Esophagus (tissue), 2 donors: ENCODE measurements at regions not wholly inside any gene's neighbourhood (a gene's known extent, or its start where the extent isn't known, plus 50 kb on each side); places are given as distances from the start of the nearest gene placed in this dataset.
"Not testable (repeated sequence)": the region's sequence is repeated elsewhere in the genome, so short reads cannot be mapped to it uniquely, and the experiment has no call there.

Source experiments
- H3K27ac ChIP-seq, 2 donors: one replicate each; pipeline ENCODE4 v1.5.1; 2013; ENCODE audit warnings: low read depth in 2 of 2, mild to moderate bottlenecking in 2 of 2, inconsistent platforms in 1 of 2, low read length in 1 of 2, moderate library complexity in 1 of 2
- H3K27me3 ChIP-seq, 2 donors: one replicate each; pipeline ENCODE4 v1.6.1; 2013; ENCODE audit warnings: low read length in 2 of 2, control low read depth in 1 of 2, mild to moderate bottlenecking in 1 of 2; ENCODE audit not compliant: insufficient read depth in 2 of 2, control insufficient read depth in 1 of 2
- H3K36me3 ChIP-seq, 2 donors: one replicate each; pipeline ENCODE4 v1.6.1; 2013; ENCODE audit warnings: low read length in 1 of 2; ENCODE audit not compliant: control insufficient read depth in 2 of 2, insufficient read depth in 2 of 2
- H3K4me1 ChIP-seq, 2 donors: one replicate each; pipeline ENCODE4 v1.6.1; 2013; ENCODE audit warnings: low read length in 1 of 2; ENCODE audit not compliant: control insufficient read depth in 2 of 2, insufficient read depth in 2 of 2
- H3K4me3 ChIP-seq, 2 donors: one replicate each; pipeline ENCODE4 v1.5.1; 2013; ENCODE audit warnings: low read length in 2 of 2, mild to moderate bottlenecking in 2 of 2, low read depth in 1 of 2, moderate library complexity in 1 of 2
- H3K9me3 ChIP-seq, 2 donors: one replicate each; pipeline ENCODE4 v1.6.1; 2013; ENCODE audit warnings: mild to moderate bottlenecking in 2 of 2, low read depth in 1 of 2, low read length in 1 of 2, moderate library complexity in 1 of 2; ENCODE audit not compliant: control insufficient read depth in 2 of 2, insufficient read depth in 1 of 2
- WGBS, 2 donors: extraction: QIAGEN DNeasy Blood & Tissue Kit; methylation state at CpG; one replicate each; pipeline ENCODE4 v1.1.7; 2013; 5-methylcytosine and 5-hydroxymethylcytosine counted together
- donor health status: healthy with polysubstance abuse.
- donor health status: Bipolar disorder and iron deficiency.

DNA sequence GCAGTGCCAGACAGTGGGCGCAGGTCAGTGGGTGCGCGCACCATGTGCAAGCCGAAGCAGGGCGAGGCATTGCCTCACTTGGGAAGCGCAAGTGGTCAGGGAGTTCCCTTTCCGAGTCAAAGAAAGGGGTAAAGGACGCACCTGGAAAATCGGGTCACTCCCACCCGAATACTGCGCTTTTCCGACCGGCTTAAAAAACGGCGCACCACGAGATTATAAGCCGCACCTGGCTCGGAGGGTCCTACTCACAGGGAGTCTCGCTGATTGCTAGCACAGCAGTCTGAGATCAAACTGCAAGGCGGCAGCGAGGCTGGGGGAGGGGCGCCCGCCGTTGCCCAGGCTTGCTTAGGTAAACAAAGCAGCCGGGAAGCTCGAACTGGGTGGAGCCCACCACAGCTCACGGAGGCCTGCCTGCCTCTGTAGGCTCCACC is 77.9 kb downstream of the NR4A2 start:
- WGBS, 2 donors = 61 to 63% methylated on average over 19 to 27 of the region's 27 CpGs
- Histone ChIP-seq H3K27ac (peak overlapping the region in 1 of 2 donors; percentile 13), H3K4me3 (peak overlapping the region in 1 of 2 donors; percentile 31)
- not testable (repeated sequence) for H3K4me1 ChIP-seq, H3K27me3 ChIP-seq, H3K9me3 ChIP-seq, H3K36me3 ChIP-seq

DNA sequence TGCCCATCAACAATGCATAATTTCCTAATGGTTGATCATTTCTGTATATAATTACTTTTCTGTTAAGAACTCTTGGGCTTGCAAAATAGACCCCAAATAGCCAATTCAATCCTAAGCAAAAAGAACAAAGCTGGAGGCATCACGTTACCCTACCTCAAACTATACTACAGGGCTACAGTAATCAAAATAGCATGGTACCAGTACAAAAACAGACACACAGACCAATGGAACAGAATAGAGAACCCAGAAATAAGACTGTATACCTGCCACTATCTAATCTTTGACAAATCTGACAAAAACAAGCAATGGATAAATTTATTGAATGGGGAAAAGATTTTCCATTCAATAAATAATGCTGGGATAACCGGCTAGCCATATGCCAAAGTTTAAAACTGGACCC is 78.8 kb downstream of the NR4A2 start:
- peak overlapping the region in 1 of 2 donors; percentile 31 for H3K4me3 ChIP-seq
- H3K27ac ChIP-seq = no peak overlapping the region
- no peaks in the 10 kb centered on the region for H3K27me3 ChIP-seq
- 80 to 85% methylated on average over 2 of the region's 2 CpGs for WGBS, 2 donors
- H3K9me3 ChIP-seq = no peaks in the 10 kb centered on the region
- H3K4me1 ChIP-seq = no peaks in the 10 kb centered on the region
- H3K36me3 ChIP-seq = no peaks in the 10 kb centered on the region

DNA sequence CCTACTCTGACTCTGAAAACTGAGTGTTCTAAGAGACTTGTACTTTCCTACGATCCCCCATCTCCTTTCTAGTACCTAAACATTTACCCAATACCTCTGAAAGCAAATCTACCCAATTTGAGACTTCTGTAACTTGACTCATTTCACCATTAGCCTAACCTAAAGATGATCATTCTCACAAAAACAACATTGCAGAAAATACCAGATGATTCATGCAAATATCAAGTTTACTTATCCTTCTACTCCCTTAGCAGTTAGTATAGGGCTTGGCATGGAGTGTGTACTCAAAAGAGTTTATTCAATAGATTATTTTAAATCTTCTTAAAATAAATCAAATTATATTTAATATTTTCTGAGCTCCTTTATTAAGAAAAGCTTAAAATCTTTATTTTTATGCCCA is 89.6 kb downstream of the NR4A2 start:
- Histone ChIP-seq H3K9me3 (no peaks in the 10 kb centered on the region), H3K27me3 (no peaks in the 10 kb centered on the region), H3K4me1 (no peaks in the 10 kb centered on the region), H3K4me3 (no peak overlapping the region), H3K27ac (no peak overlapping the region), H3K36me3 (no peaks in the 10 kb centered on the region)
- 79 to 86% methylated on average over 1 of the region's 1 CpG for WGBS, 2 donors

DNA sequence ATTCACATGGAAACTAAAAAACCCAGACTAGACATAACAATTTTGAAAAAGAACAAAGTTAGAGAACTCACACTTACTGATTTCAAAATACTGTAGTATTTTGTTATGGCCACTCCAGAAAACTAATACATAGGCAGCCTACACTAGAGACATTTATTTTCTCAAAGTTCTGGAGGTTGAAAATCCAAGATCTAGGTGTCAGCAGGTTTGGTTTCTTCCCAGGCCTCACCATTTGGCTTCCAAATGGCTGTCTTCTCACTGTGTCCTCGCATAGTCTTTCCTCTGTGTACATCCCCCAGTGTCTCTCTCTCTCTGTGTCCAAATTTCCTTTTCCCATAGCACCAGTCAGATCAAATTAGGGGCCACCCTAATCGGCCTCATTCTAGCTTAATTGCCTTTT is 95.0 kb downstream of the NR4A2 start:
- H3K4me3 ChIP-seq = no peak overlapping the region
- H3K27ac ChIP-seq = no peak overlapping the region
- no peaks in the 10 kb centered on the region for H3K36me3 ChIP-seq
- no peaks in the 10 kb centered on the region for H3K9me3 ChIP-seq
- 64 to 83% methylated on average over 2 of the region's 2 CpGs for WGBS, 2 donors
- H3K4me1 ChIP-seq = no peaks in the 10 kb centered on the region
- no peaks in the 10 kb centered on the region for H3K27me3 ChIP-seq

DNA sequence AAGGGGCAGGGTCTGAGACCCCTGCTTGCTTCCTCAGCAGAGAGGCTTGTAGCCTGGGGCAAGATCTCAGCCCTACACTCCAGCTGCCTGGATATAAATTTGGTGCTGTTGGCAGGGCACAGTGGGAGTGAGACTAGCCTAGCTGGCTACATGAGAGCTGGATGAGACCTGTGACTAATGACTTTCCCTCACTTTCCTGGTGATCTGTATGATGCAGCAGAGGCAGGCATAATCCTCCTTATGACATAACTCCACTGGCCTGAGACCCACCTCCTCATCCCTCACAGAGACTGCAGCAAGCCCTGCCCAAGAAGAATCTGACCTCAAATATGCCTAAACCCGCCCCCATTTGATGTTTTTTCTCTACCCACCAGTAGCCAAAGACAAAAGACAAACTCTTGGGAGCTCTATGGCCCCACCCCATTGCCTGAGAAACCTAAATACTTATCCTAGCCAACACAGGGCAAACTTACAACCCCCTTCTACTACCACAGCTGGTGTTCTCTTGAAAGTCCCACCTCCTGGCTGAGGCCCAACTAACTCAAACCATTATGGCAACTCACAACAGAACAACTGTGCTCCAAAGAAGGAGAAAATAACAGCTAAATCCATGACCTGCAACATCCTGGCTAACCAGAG is 102.7 kb downstream of the NR4A2 start:
- H3K4me3 ChIP-seq = no peak overlapping the region
- no peaks in the 10 kb centered on the region for H3K27me3 ChIP-seq
- no peaks in the 10 kb centered on the region for H3K4me1 ChIP-seq
- H3K9me3 ChIP-seq = no peaks in the 10 kb centered on the region
- WGBS, 2 donors = 72 to 82% methylated on average over 1 of the region's 1 CpG
- no peak overlapping the region for H3K27ac ChIP-seq
- no peaks in the 10 kb centered on the region for H3K36me3 ChIP-seq

DNA sequence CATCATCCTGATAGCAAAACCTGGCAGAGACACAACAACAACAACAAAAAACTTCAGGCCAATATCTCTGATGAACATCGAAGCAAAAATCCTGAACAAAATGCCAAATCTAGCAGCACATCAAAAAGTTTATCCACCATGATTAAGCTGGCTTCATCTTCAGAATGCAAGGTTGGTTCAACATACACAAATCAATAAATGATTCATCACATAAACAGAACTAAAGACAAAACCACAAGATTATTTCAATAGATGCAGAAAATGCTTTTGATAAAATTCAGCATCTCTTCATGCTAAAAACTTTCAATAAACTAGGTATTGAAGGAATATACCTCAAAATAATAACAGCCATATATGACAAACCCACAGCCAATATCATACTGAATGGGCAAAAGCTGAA is 109.2 kb downstream of the NR4A2 start:
- H3K4me3 ChIP-seq, H3K36me3 ChIP-seq, H3K9me3 ChIP-seq, H3K27ac ChIP-seq, H3K4me1 ChIP-seq, H3K27me3 ChIP-seq: not testable (repeated sequence)
- WGBS, 2 donors = 76 to 100% methylated on average over 1 of the region's 1 CpG

DNA sequence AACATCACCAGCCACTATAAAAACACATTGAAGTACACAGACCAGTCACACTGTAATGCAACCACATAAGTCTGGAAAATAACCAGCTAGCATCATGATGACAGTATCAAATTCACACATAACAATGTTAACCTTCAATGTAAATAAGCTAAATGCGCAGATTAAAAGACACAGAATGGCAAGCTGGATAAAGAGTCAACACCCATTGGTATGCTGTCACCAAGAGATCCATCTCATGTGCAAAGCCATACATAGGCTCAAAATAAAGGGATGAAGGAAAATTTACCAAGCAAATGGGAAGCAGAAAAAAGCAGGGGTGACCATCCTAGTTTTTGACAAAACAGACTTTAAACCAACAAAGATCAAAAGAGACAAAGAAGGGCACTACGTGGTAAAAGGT is 110.8 kb downstream of the NR4A2 start:
- 78 to 81% methylated on average over 2 of the region's 2 CpGs for WGBS, 2 donors
- Histone ChIP-seq H3K36me3 (no peaks in the 10 kb centered on the region), H3K9me3 (no peaks in the 10 kb centered on the region), H3K27ac (no peak overlapping the region), H3K4me3 (no peak overlapping the region), H3K27me3 (no peaks in the 10 kb centered on the region), H3K4me1 (no peaks in the 10 kb centered on the region)

DNA sequence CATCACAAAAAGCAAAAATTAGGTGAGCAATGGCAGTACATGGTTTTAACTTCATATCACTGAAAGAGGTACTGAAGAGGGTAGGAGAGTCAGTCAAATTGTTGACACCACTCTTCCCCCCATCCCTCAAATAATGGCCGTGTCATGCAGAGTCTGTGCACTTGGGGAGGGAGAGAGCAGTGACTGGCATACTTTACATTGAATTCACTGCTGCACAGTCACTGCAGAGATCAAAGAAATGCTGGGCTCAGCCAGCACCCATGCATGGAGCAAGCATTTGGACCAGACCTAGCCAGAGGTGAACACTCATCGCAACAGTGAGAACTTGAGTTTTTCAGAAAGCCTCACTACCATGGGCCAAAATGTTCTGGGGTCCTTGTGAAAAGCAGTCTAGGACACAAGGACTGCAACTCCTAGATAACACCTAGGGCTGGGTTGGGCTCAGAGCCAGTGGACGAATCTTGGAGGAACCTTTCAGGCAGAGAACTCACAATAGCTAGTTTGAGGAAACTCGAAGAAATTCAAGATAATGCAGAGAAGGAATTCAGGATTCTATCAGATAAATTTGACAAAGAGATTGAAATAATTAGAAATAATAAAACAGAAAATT is 112.9 kb downstream of the NR4A2 start:
- no peaks in the 10 kb centered on the region for H3K36me3 ChIP-seq
- no peak overlapping the region for H3K4me3 ChIP-seq
- no peaks in the 10 kb centered on the region for H3K27me3 ChIP-seq
- no peak overlapping the region for H3K27ac ChIP-seq
- H3K9me3 ChIP-seq = no peaks in the 10 kb centered on the region
- WGBS, 2 donors = 84 to 88% methylated on average over 4 of the region's 4 CpGs
- H3K4me1 ChIP-seq = no peaks in the 10 kb centered on the region

DNA sequence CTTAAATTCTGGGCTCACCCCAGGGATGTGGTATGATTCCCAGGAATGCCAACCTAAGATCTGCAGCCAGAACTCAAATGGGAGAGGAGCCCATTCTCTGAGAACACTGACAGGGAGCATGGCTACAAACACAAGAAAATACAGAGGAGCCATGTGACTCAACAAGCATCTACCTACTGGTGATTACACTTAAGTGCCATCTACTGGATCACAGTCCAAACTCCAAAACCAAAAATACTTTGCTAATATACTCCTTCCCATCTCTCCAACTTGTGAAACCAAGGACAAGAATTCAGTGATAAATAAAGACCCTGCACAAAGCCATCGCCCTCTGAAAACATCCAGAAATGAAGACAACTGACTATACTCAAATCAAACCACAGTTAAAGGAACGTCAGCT is 116.9 kb downstream of the NR4A2 start:
- WGBS, 2 donors = 70 to 72% methylated on average over 2 of the region's 2 CpGs
- Histone ChIP-seq H3K27ac (no peak overlapping the region), H3K9me3 (no peaks in the 10 kb centered on the region), H3K27me3 (no peaks in the 10 kb centered on the region), H3K4me1 (no peaks in the 10 kb centered on the region), H3K36me3 (no peaks in the 10 kb centered on the region), H3K4me3 (no peak overlapping the region)

DNA sequence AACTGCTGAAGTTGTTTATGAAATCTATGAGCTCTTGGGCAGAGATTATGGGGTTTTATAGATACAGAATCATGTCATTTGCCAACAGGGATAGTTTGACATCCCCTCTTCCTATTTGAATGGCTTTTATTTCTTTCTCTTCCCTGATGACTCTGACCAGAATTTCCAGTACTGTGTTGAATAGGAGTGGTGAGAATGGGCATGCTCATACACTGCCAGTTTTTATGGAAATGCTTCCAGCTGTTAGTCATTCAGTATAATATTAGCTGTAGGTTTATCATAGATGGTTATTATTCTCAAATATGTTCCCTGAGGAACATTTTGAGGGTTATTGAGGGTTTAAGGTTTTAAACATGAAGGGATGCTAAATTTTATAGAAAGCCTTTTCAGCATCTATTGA is 121.2 kb downstream of the NR4A2 start:
- no peak overlapping the region for H3K4me3 ChIP-seq
- no peaks in the 10 kb centered on the region for H3K4me1 ChIP-seq
- no peaks in the 10 kb centered on the region for H3K9me3 ChIP-seq
- no peaks in the 10 kb centered on the region for H3K27me3 ChIP-seq
- no peak overlapping the region for H3K27ac ChIP-seq
- no peaks in the 10 kb centered on the region for H3K36me3 ChIP-seq
